ENCODE measurements at regions not wholly inside any gene's neighbourhood (a gene's known extent, or its start where the extent isn't known, plus 50 kb on each side); places are given as distances from the start of the nearest gene placed in this dataset.

- TF ChIP-seq, protein P1, sequence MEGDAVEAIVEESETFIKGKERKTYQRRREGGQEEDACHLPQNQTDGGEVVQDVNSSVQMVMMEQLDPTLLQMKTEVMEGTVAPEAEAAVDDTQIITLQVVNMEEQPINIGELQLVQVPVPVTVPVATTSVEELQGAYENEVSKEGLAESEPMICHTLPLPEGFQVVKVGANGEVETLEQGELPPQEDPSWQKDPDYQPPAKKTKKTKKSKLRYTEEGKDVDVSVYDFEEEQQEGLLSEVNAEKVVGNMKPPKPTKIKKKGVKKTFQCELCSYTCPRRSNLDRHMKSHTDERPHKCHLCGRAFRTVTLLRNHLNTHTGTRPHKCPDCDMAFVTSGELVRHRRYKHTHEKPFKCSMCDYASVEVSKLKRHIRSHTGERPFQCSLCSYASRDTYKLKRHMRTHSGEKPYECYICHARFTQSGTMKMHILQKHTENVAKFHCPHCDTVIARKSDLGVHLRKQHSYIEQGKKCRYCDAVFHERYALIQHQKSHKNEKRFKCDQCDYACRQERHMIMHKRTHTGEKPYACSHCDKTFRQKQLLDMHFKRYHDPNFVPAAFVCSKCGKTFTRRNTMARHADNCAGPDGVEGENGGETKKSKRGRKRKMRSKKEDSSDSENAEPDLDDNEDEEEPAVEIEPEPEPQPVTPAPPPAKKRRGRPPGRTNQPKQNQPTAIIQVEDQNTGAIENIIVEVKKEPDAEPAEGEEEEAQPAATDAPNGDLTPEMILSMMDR (IDR thresholded peaks at IDR 0.05; ENCODE audit: poor library complexity), result no peak
- no peak for TF ChIP-seq EZH2 (IDR thresholded peaks at IDR 0.05; ENCODE audit: borderline replicate concordance)
Observed at GRCh38 chr14:45976001-45976400, 675.6 kb downstream of the RPL10L start.
